HepG2 (cell line): ENCODE measurements at regions not wholly inside any gene's neighbourhood (a gene's known extent, or its start where the extent isn't known, plus 50 kb on each side); places are given as distances from the start of the nearest gene placed in this dataset.

Experiments
- ADNP ChIP-seq: sonication (generic); formaldehyde crosslinking; IDR thresholded peaks from 2 replicates; pipeline ENCODE4 v1.4.0; 2020; ENCODE audit warnings: missing genetic modification reagents
- AHDC1 ChIP-seq: sonication (generic); formaldehyde crosslinking; IDR thresholded peaks from 2 replicates; pipeline ENCODE4 v1.5.1; 2020; ENCODE audit warnings: mild to moderate bottlenecking, missing genetic modification reagents, borderline replicate concordance
- CHD2 ChIP-seq: IDR thresholded peaks from 2 replicates; pipeline ENCODE4 v1.6.1; 2011; ENCODE audit warnings: low read depth, low read length, improper control_type of control experiment
- EP300 ChIP-seq, 3 experiments: sonication (generic) in 1 of 3; formaldehyde crosslinking in 1 of 3; IDR thresholded peaks; 2 replicates each; pipeline versions ENCODE4 v1.5.1 to v1.6.1; 2011 to 2020; ENCODE audit warnings: low read depth in 2 of 3, low read length in 2 of 3, borderline replicate concordance in 1 of 3, improper control_type of control experiment in 1 of 3, mild to moderate bottlenecking in 1 of 3, missing genetic modification reagents in 1 of 3, moderate library complexity in 1 of 3
- HMG20A ChIP-seq: IDR thresholded peaks from 2 replicates; pipeline ENCODE4 v1.6.1; 2016; ENCODE audit warnings: borderline replicate concordance
- KDM6A ChIP-seq: IDR thresholded peaks from 2 replicates; pipeline ENCODE4 v1.6.1; 2016; ENCODE audit warnings: low read depth
- MYPOP ChIP-seq: sonication (generic); formaldehyde crosslinking; IDR thresholded peaks from 2 replicates; pipeline ENCODE4 v1.8.1; 2023; ENCODE audit warnings: mild to moderate bottlenecking, moderate library complexity, missing genetic modification reagents
- NKX3-1 ChIP-seq: sonication (generic); formaldehyde crosslinking; IDR thresholded peaks from 2 replicates; pipeline ENCODE4 v1.5.0; 2020; ENCODE audit warnings: missing genetic modification reagents
- PPARG ChIP-seq: conservative IDR thresholded peaks from 2 replicates; pipeline ENCODE4 v1.6.1; 2016; ENCODE audit warnings: missing biosample characterization, missing genetic modification reagents
- SIX1 ChIP-seq: sonication (generic); formaldehyde crosslinking; IDR thresholded peaks from 2 replicates; pipeline ENCODE4 v1.4.0; 2020; ENCODE audit warnings: missing genetic modification reagents, borderline replicate concordance
- SMC3 ChIP-seq: IDR thresholded peaks from 2 replicates; pipeline ENCODE4 v1.6.1; 2011; ENCODE audit warnings: low read length, improper control_type of control experiment
- TBL1XR1 ChIP-seq: fragments of 150-350 bp; IDR thresholded peaks from 2 replicates; pipeline ENCODE4 v1.6.1; 2014; ENCODE audit warnings: borderline replicate concordance, low read length; ENCODE audit not compliant: partially characterized antibody
- ZBTB39 ChIP-seq: sonication (generic); formaldehyde crosslinking; IDR thresholded peaks from 2 replicates; pipeline ENCODE4 v1.5.0; 2020; ENCODE audit warnings: missing genetic modification reagents
- ZBTB7A ChIP-seq: sonication (generic); formaldehyde crosslinking; IDR thresholded peaks from 2 replicates; pipeline ENCODE4 v1.8.0; 2022; ENCODE audit warnings: mild to moderate bottlenecking, missing genetic modification reagents
- ZFP36 ChIP-seq: fragments of 150-350 bp; IDR thresholded peaks from 2 replicates; pipeline ENCODE4 v1.6.1; 2018; ENCODE audit warnings: borderline replicate concordance, low read length, low read depth; ENCODE audit not compliant: partially characterized antibody
- ZNF33A ChIP-seq: sonication (generic); formaldehyde crosslinking; IDR thresholded peaks from 2 replicates; pipeline ENCODE4 v1.5.1; 2020; ENCODE audit warnings: missing genetic modification reagents, mild to moderate bottlenecking, moderate library complexity, borderline replicate concordance
- ZNF33B ChIP-seq: sonication (generic); formaldehyde crosslinking; IDR thresholded peaks from 2 replicates; pipeline ENCODE4 v1.5.1; 2020; ENCODE audit warnings: mild to moderate bottlenecking, missing genetic modification reagents
- ZNF530 ChIP-seq: sonication (generic); formaldehyde crosslinking; IDR thresholded peaks from 2 replicates; pipeline ENCODE4 v1.5.0; 2020; ENCODE audit warnings: low read depth, mild to moderate bottlenecking, missing genetic modification reagents
- ZNF670 ChIP-seq: sonication (generic); formaldehyde crosslinking; IDR thresholded peaks from 2 replicates; pipeline ENCODE4 v1.8.0; 2022; ENCODE audit warnings: mild to moderate bottlenecking, missing genetic modification reagents, borderline replicate concordance
- ZNF746 ChIP-seq: sonication (generic); formaldehyde crosslinking; IDR thresholded peaks from 2 replicates; pipeline ENCODE4 v1.8.0; 2022; ENCODE audit warnings: mild to moderate bottlenecking, missing genetic modification reagents
- ZNF788 ChIP-seq: sonication (generic); formaldehyde crosslinking; IDR thresholded peaks from 2 replicates; pipeline ENCODE4 v1.5.0; 2020; ENCODE audit warnings: mild to moderate bottlenecking, missing genetic modification reagents, borderline replicate concordance

GRCh38 chr3:187983484-187984124, 170.4 kb upstream of the LPP start (continued):
- TF ChIP-seq AHDC1 (peak; percentile 93; the same call in 1 of the 2 replicates), EP300 (IDR thresholded peaks at IDR 0.05; ENCODE audit: low read depth in 2 of 2, low read length in 2 of 2) (peak; percentile 38 to 60; a peak in 3 of 4 replicates), EP300 (CRISPR knock-in tag; IDR thresholded peaks at IDR 0.05; ENCODE audit: borderline replicate concordance) (no peak), NKX3-1 (CRISPR knock-in tag) (0 out of 2 replicates have a peak, but pooled peaks have one; percentile 58), ZNF530 (no peak), SMC3 (peak; percentile 54), ZNF788 (CRISPR knock-in tag) (peak; percentile 50; the same call in 1 of the 2 replicates), ZNF33B (CRISPR knock-in tag) (peak; percentile 62; the same call in 1 of the 2 replicates), HMG20A (peak; percentile 77), SIX1 (CRISPR knock-in tag) (peak; percentile 46; the same call in 1 of the 2 replicates), ZNF33A (CRISPR knock-in tag) (peak; percentile 48; the same call in 1 of the 2 replicates), PPARG (CRISPR knock-in tag) (0 out of 2 replicates have a peak, but pooled peaks have one; percentile 30), ZNF746 (peak; percentile 53; the same call in 1 of the 2 replicates), ZBTB39 (no peak), ZFP36 (no peak), ZBTB7A (CRISPR knock-in tag) (0 out of 2 replicates have a peak, but pooled peaks have one; percentile 50), TBL1XR1 (peak; percentile 46), ADNP (CRISPR knock-in tag) (peak; percentile 88; the same call in 1 of the 2 replicates), CHD2 (no peak), ZNF670 (CRISPR knock-in tag) (peak; percentile 87), MYPOP (peak; percentile 83; the same call in 1 of the 2 replicates), KDM6A (CRISPR knock-in tag) (peak; percentile 57; the same call in 1 of the 2 replicates)
